HG03196 (cell line): ENCODE measurements at regions not wholly inside any gene's neighbourhood (a gene's known extent, or its start where the extent isn't known, plus 50 kb on each side); places are given as distances from the start of the nearest gene placed in this dataset.

Experiments used
- ATAC-seq: cut with Tn5 transposase; IDR thresholded peaks from one replicate; pipeline ENCODE4 v1.9.1; 2021; ENCODE audit not compliant: unreplicated experiment

GRCh38 chr7:18306696-18307095, 188.9 kb upstream of the HDAC9 start:
- ATAC-seq: no peak

- no peak for ATAC-seq
Measured at GRCh38 chr7:18308938-18309337, 186.6 kb upstream of the HDAC9 start.

- ATAC-seq: no peak
Measured at GRCh38 chr7:18312482-18312881, 183.1 kb upstream of the HDAC9 start.

GRCh38 chr7:18313965-18314364, 181.6 kb upstream of the HDAC9 start:
- ATAC-seq: no peak

GRCh38 chr7:18315241-18315640, 180.3 kb upstream of the HDAC9 start:
- no peak for ATAC-seq

GRCh38 chr7:18317941-18318340, 177.6 kb upstream of the HDAC9 start:
- ATAC-seq: no peak

- no peak for ATAC-seq
Measured at GRCh38 chr7:18320422-18320821, 175.1 kb upstream of the HDAC9 start.

- ATAC-seq: peak; percentile 68
Measured at GRCh38 chr7:18320971-18321567, 174.5 kb upstream of the HDAC9 start.

- no peak for ATAC-seq
Measured at GRCh38 chr7:18330548-18330947, 165.0 kb upstream of the HDAC9 start.

GRCh38 chr7:18336626-18337025, 158.9 kb upstream of the HDAC9 start:
- no peak for ATAC-seq

- no peak for ATAC-seq
Measured at GRCh38 chr7:18337048-18337809, 158.3 kb upstream of the HDAC9 start.

GRCh38 chr7:18338910-18339523, 156.5 kb upstream of the HDAC9 start:
- no peak for ATAC-seq

GRCh38 chr7:18341756-18342155, 153.8 kb upstream of the HDAC9 start:
- ATAC-seq: no peak

GRCh38 chr7:18343047-18343446, 152.5 kb upstream of the HDAC9 start:
- no peak for ATAC-seq

GRCh38 chr7:18344536-18344935, 151.0 kb upstream of the HDAC9 start:
- ATAC-seq: no peak

- ATAC-seq: no peak
Measured at GRCh38 chr7:18345641-18346234, 149.8 kb upstream of the HDAC9 start.

- no peak for ATAC-seq
Measured at GRCh38 chr7:18347170-18347569, 148.4 kb upstream of the HDAC9 start.

GRCh38 chr7:18350678-18351077, 144.9 kb upstream of the HDAC9 start:
- ATAC-seq: no peak

- ATAC-seq: peak; percentile 53
Measured at GRCh38 chr7:18352339-18353255, 143.0 kb upstream of the HDAC9 start.

- ATAC-seq: no peak
Measured at GRCh38 chr7:18353339-18353738, 142.2 kb upstream of the HDAC9 start.
